Activated CD4-positive, alpha-beta T cell treated with anti-CD3 and anti-CD28 coated beads, Interleukin-2, Interleukin-4, amounts not matched to agents 100 ng/mL and 50 ng/mL, durations not matched to agents 16 hours and 8 hours (primary cell): ENCODE measurements at regions not wholly inside any gene's neighbourhood (a gene's known extent, or its start where the extent isn't known, plus 50 kb on each side); places are given as distances from the start of the nearest gene placed in this dataset.

Experiments
- DNase-seq: peaks from one replicate; pipeline ENCODE4 v3.0.0-alpha.2; 2020; ENCODE audit warnings: low spot score

GRCh38 chr15:31245135-31245689 is 81.4 kb upstream of the KLF13 start:
- DNase-seq: no peak

DNA sequence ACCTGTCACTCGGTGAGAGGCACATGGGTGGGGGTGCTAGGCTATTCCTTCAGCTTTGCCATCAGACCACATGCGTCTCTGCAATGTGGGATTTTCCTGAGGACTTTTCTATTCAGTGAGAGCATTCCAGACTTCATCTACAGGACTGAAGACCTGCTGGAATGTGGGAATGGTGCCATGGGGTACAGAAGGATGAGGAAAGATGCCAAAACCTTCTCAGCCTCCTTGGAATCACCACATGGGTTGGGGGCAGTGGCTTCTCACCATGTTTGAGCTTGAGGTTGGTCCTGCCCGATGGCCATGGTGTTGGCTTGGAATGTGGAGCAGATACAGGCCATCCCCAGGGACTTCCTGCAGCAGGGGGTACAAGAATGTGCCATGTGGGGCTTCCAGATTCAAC is 80.9 kb upstream of the KLF13 start:
- no peak for DNase-seq

DNA sequence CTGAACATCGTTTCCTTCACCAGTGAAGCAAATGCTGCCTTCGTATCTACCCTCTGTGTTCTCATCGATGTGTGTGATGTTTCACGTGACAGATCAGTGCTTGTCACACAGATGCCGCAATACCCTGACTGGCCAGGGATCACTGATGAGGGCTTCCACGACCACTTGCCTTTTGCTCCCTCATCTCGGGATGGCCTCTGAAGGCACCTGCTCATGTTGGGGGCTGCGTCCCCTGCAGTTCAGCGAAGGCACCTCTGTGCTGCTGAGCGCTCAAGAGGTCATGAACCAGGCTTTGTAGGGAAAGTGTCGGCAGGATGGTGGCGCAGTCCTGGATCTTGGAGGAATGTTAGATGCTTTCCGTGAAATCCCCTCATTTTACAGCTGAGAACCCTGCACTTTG is 79.2 kb upstream of the KLF13 start:
- no peak for DNase-seq

DNA sequence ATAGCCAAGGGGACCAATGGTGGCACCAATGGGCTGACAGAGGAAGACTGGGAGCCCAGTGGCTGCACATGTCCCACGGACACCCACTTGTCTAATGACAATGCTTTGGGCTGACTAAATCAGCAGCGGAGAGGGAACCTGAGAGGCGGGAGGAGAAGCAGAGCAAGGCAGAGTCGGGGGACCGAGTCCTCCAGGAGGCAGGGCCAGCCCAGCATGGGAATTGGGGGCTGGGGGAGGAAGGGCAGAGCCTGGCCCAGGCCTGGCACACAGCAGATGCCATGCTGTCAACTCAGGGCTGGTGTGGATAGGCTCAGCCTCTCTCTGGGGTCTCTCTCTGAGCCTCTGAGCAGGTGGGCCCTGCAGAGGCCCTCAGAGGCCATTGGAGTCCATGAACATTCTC is 78.4 kb upstream of the KLF13 start:
- DNase-seq: no peak

DNA sequence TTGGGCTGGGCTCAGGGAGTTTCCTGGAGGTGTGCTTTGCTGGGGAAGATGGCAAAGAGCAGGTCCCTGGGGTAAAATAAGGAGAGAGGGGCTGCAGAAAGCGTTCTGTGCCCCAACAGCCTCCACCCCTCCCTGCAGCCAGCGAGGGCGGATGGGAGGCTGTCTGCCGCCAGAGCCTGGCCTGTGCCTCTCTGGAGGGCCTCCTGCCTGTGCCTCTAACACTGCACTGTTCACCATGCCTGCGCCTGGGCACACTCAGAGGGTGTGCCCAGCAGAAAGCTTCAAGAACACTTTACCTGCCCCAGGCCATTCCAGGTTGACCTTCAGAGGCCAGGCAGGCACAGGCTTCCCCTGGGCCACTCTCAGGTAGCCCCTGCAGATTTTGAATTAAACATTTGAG is 77.7 kb upstream of the KLF13 start:
- no peak for DNase-seq

GRCh38 chr15:31250033-31250432 is 76.6 kb upstream of the KLF13 start:
- no peak for DNase-seq

GRCh38 chr15:31251165-31251564 is 75.5 kb upstream of the KLF13 start:
- no peak for DNase-seq

GRCh38 chr15:31252171-31252785 is 74.4 kb upstream of the KLF13 start:
- DNase-seq: no peak

- no peak for DNase-seq
Observed at GRCh38 chr15:31254431-31255175, 72.0 kb upstream of the KLF13 start.

DNA sequence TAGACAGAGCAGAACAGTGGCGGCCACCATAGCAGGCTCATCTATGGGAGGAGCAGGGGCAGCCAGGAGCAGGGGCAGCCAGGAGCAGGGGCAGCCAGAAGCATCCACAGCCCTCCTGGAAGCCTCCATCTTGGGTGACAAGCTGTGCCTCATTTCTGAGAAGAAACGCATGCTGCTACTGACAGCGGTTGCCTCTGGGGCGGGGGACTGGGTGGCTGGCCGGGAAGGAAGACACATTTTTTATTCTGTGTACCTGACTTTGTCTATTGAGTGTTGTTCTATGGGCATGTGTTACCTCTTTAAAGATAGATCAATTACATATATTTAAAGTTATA is 71.5 kb upstream of the KLF13 start:
- DNase-seq: no peak

GRCh38 chr15:31255732-31256377 is 70.8 kb upstream of the KLF13 start:
- no peak for DNase-seq

GRCh38 chr15:31256378-31257265 is 70.0 kb upstream of the KLF13 start:
- no peak for DNase-seq

DNA sequence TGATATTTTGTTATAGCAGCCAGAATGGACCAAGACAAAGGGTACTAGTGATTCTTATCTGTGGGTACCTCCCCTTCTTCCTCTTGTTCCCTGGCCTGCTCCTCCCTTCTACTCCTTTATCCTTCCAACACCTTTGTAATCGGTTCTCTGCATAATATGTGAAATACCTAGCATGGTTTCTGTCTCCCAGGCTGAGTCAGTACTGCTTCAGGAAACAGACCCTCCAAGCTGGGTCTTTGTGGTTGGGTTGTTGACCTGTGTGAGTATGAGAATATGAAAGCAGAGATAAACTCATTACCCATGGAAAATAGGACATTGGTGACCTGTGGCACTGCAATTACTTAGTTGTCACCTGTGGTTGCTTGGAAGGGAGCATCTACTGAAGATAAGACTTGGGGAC is 69.3 kb upstream of the KLF13 start:
- no peak for DNase-seq

DNA sequence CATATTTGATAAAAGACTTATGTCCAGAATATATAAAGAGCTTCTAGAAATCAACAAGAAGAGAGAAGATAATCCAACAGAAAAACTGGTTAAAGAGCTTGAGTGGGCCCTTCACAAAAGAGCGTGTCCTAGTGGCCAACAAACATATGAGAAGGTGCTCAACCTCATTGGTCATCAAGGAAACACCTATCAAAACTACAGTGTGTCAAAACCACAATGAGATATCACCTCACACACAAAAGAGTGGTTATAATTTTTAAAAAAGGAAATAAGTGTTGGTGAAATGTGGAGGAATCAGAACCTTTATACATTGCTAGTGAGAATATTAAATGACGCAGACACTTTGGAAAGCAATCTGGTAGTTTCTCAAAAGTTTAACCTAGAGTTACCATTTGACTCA is 68.4 kb upstream of the KLF13 start:
- DNase-seq: no peak

- DNase-seq: no peak
Observed at GRCh38 chr15:31259562-31260252, 66.9 kb upstream of the KLF13 start.

GRCh38 chr15:31260646-31261265 is 65.9 kb upstream of the KLF13 start:
- no peak for DNase-seq

DNA sequence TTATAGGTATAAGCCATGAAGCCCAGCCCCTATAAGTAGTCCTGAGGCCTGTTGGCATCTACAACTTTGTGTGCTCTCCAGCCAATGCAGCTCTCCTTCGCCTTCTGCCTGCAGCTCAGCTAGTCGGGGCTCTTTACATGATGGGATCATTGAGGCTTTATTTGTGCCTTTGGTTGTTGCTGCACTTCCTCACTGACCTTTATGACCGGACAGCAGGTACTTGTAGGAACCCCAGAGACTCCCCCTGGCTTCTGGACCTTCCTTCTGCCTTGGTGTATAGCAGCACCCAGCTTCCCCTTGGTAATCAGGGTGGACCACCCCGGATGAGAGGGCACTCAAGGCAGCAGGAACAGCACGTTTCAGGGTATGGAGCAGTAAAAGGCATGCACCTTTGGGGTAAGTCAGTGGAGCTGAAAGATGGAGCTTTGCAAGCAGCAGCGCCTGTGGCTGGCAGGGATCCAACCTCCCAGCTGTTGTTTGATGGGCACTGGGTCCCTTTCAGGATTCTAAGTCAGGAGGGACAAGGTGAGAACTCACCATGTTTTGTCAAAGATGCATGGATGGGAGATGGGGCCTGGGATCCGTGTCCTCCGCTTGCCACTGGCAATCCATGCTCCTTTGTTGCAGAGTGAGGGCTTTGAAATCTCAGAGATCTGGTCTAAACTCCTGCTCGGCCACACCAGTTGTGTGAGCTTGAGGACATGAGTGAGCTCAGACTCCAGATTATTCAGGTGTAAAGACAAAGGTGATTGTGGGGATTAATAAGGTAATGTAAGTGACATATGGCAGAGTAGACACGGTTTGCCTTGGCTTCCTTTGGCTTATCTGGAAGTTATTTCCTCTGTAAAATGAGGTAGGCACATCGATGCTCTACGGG is 65.1 kb upstream of the KLF13 start:
- DNase-seq: no peak

GRCh38 chr15:31262143-31262530 is 64.5 kb upstream of the KLF13 start:
- no peak for DNase-seq

- DNase-seq: no peak
Observed at GRCh38 chr15:31262901-31263671, 63.5 kb upstream of the KLF13 start.
